Peyer's patch (tissue), 4 donors: ENCODE measurements at regions not wholly inside any gene's neighbourhood (a gene's known extent, or its start where the extent isn't known, plus 50 kb on each side); places are given as distances from the start of the nearest gene placed in this dataset.

Experiments used
- CTCF ChIP-seq, 6 experiments: fragments of 450-650 bp in 4 of 6; fragments of 200-600 bp in 2 of 6; sonication (generic) in 1 of 6; IDR thresholded peaks; one replicate each; pipeline ENCODE4 v1.5.1; 2017 to 2019; ENCODE audit warnings: antibody characterized with exemption in 6 of 6, mild to moderate bottlenecking in 3 of 6, moderate library complexity in 1 of 6
- POLR2A ChIP-seq, 2 donors: fragments of 450-650 bp; IDR thresholded peaks; one replicate each; pipeline ENCODE4 v1.5.1; 2017; ENCODE audit warnings: antibody characterized with exemption in 2 of 2, mild to moderate bottlenecking in 2 of 2, moderate library complexity in 2 of 2

GRCh38 chr13:99072941-99073340 lies 95.1 kb upstream of the DOCK9 start:
- TF ChIP-seq CTCF (IDR thresholded peaks at IDR 0.05) (no peak), POLR2A (IDR thresholded peaks at IDR 0.05) (no peak)
